HG02938 (cell line): ENCODE measurements at regions not wholly inside any gene's neighbourhood (a gene's known extent, or its start where the extent isn't known, plus 50 kb on each side); places are given as distances from the start of the nearest gene placed in this dataset.
"Not testable (repeated sequence)": the region's sequence is repeated elsewhere in the genome, so short reads cannot be mapped to it uniquely, and the experiment has no call there.

Experiments
- ATAC-seq: cut with Tn5 transposase; IDR thresholded peaks from one replicate; pipeline ENCODE4 v1.9.1; 2021; ENCODE audit warnings: mild to moderate bottlenecking, moderate library complexity; ENCODE audit not compliant: unreplicated experiment

DNA sequence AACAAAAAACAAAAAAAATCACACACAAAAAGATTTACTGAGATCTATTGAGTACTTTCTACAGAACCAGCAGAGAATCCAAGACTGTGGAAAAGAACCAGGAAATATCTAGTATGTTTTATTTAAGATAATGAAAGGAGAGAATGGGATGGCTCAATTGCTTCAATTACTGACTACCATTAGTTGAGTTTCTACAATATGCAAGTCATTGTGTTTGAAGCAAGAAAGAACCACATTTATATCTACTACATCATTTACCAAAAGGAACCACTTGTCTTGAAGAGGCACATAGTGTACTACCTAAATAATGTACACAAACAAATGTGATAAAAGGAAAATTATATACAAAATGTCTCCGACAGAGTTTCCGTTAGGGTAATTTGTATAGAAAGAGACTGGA is 325.9 kb upstream of the TNC start:
- no peak for ATAC-seq

DNA sequence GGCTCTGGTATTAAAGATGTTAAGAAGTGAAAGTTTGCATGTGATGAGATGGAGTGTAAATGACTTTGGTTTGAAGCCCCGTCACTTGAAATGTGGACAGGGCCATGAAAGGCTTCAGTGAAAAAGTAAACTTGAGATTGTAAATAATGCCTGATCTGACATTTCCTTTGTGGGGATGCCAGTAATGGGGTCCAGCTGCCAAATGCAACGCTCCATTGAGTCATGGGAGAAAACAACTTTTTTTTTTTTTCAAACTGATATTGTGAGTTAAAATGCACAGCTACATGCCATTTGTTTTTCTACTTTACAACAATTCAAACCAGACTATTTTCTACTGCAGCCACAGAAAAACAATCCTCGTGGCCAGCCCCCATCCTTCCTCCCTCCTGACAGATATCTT is 327.0 kb upstream of the TNC start:
- ATAC-seq: no peak

GRCh38 chr9:115445655-115446054 is 327.7 kb upstream of the TNC start:
- no peak for ATAC-seq

- no peak for ATAC-seq
Measured at GRCh38 chr9:115456515-115456914, 338.6 kb upstream of the TNC start.

DNA sequence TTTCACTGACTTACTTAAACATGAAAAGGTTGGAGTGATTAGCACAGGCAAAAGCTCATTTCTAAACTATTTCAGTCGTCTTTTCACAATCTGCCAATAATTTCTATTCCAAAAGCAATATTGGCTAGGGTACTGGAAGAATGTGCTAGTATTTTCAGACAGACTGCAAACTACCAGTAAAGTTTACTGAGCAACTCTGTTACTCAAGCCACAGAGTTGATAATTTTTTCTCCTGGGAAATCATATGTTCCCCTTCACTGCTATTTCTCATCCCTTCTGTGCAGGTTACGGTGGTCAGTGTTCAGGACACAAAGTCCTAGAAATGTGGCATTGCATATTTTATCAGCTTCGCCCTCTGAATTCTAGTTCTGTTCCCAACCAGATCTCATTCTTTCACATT is 343.3 kb upstream of the TNC start:
- ATAC-seq: no peak

- ATAC-seq: no peak
Measured at GRCh38 chr9:115462623-115463022, 344.7 kb upstream of the TNC start.

DNA sequence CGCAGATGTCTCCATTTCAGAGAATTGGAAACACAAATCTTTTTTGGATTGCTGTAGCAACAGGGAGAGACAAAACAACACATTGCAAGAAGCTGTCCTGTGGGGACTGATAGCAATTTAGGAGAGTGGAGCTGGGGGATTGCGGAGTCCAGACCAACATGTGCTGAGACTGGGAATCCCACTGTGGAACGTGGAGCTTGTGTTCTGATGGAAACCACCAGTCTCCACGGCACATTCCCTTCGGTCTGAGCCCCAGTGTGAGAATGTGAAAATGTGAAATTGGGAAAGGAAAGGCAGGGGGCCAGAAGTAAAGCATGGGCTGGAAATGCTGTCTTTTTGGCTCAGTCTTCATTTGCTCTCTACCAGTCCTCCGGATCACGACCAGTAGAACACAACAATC is 348.8 kb upstream of the TNC start:
- ATAC-seq: no peak

DNA sequence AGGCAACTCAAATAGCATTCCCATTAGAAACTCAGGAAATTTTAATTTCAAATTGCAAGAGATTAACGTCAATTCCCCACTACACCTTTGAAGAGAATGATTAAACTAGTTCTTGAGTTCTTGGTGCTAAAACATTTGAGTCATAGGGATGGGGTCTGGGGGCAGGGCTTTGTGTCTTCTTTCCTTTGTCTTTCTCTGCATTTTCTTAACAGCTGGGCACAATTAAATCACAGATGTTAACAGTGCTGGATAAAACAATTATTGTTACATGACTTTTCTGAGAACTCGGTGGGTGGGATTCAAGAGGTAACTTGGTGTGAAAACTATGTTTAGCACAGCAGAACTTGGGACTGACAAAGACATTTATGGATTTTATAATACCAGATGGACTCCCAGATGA is 351.9 kb upstream of the TNC start:
- no peak for ATAC-seq

DNA sequence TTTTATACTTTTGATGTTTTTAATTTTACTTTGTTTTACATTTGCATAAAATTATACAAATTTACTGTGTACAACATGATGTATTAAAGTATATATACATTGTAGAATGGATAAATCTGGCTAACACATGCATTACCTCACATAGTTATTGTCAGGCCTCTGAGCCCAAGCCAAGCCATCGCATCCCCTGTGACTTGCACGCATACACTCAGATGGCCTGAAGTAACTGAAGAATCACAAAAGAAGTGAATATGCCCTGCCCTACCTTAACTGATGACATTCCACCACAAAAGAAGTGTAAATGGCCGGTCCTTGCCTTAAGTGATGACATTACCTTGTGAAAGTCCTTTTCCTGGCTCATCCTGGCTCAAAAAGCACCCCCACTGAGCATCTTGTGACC is 355.1 kb upstream of the TNC start:
- not testable (repeated sequence) for ATAC-seq

- no peak for ATAC-seq
Measured at GRCh38 chr9:115481769-115482168, 363.8 kb upstream of the TNC start.

DNA sequence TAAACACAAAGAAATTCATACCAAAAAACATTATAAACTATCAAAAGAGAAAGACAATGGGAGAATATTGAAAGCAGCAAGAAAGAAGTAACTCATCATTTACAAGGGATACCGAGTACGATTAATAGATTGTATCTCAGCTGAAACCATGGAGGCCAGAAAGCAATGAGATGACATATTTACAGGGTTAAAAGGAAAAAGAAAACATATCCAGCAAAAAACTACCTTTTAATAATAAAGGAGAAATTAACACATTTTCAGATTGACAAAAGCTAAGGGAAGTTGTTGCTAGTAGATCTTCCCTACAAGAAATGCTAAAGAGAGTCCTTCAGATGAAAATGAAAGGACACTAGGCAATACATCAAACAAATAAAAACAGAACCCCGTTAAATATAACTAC is 364.8 kb upstream of the TNC start:
- ATAC-seq: no peak

- no peak for ATAC-seq
Measured at GRCh38 chr9:115492869-115493268, 374.9 kb upstream of the TNC start.

GRCh38 chr9:115494393-115494792 is 376.4 kb upstream of the TNC start:
- no peak for ATAC-seq

GRCh38 chr9:115495052-115495635 is 377.2 kb upstream of the TNC start:
- no peak for ATAC-seq

GRCh38 chr9:115495836-115496235 is 377.9 kb upstream of the TNC start:
- ATAC-seq: no peak

DNA sequence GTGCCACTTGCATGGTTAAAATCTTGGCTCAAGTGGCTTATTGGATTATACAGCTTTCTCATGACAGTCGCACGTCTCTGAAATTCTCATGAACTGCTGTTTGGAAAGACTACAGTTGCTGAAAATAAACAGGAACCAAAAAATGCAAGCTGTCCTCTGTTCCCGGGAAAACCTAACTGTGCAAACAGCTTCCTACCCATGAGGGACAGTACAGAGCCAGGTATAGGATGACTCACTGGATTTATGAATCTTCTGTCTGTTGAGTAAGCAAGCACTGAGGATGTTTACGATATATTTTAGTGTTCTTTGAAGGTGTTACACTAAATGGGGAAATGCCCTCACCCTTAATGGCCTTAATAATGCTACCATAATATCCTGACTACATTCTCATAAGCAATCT is 380.3 kb upstream of the TNC start:
- no peak for ATAC-seq

DNA sequence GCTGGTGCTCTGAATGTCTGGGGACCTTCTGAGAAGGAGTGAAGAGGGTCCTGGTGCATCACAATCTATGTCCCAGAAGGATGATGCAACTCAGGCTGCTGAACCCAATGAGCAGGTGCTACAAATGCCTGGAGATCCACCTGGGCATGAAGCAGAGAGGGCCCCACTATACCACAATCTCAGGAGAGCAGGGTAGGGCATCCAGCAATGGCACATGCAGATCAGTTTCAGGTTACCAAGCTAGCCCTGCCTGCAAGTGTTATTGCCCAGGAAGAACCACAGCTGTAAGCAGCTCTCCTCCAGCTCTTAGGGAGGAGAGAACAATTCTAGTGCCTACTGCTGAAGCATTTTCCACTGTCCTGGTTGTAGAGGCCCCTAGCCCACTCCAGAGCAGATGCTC is 389.2 kb upstream of the TNC start:
- ATAC-seq: no peak

DNA sequence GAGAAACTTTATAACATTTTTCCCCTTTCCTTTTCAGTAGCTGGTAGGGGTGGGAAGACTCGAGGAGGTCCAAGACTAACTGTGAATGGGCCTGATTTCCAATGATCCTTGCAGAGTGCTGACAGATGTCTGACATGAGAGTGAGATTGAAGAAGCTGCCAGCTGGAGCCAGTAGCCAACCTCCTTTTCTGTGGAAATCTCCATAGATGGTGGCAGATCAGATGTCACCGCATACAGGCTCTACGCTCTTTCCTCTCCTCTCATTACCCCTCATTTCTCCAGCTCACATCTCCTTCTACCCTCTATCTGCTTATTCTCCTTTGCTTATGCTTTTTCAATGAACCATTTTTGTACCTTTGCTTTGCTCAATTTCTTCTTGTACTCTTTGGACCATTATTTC is 395.2 kb upstream of the TNC start:
- ATAC-seq: no peak

DNA sequence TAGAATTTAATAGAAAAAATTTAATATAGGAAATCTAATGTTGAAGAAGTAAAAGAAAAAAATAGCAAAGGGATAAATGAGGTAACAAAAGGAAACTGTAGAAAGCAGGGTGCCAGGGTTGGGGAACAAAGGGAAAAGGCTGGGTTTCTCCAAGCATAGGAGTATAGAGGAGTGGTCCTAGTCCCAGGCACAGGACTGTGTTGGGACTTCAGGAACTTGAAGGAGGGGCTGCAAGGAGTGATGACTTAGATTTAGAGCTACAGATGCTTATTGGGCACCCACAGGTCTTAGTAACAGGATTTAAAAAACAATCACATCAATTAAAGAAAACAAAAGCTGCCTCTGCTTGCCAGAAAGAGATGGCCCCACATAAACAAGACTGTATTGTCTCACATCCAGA is 396.5 kb upstream of the TNC start:
- ATAC-seq: no peak

- ATAC-seq: no peak
Measured at GRCh38 chr9:115517335-115518075, 399.5 kb upstream of the TNC start.

- ATAC-seq: no peak
Measured at GRCh38 chr9:115520646-115521045, 402.7 kb upstream of the TNC start.

GRCh38 chr9:115522912-115523311 is 405.0 kb upstream of the TNC start:
- no peak for ATAC-seq

DNA sequence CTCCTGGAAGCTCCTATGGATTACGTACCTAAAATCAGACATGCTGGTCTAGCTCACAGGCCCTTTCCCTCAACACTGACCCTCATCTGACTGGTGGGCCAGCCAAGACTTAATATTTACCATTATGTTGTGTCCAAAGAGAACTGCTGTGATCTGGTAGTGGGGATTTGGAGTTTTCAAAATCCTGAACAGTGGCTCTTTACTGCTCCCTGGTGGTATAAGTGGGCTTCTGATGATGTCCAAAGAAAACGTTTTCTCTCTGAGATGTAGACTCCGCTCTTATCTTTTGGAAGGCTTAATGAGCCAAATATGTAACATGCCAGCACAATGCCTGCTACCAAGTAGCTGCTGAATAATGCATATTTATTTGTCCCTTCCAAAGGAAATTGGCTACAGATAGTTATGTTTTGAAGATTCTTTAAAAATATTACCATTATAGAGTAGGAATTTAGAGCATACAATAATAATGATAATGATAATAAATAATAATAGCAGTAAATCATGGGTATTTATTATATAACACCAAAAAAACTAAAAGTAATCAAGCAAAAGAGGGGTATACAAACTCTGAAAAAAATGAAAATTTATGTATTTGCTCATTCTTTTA is 406.6 kb upstream of the TNC start:
- ATAC-seq: no peak
